Right lobe of liver (tissue), 4 donors: ENCODE measurements at regions not wholly inside any gene's neighbourhood (a gene's known extent, or its start where the extent isn't known, plus 50 kb on each side); places are given as distances from the start of the nearest gene placed in this dataset.

Experiments
- CTCF ChIP-seq, 4 donors: fragments of 200-600 bp in 3 of 4; fragments of 450-650 bp in 1 of 4; IDR thresholded peaks; one replicate each; pipeline versions ENCODE4 v1.5.1 to v1.8.0; 2016 to 2022; ENCODE audit warnings: antibody characterized with exemption in 4 of 4, mild to moderate bottlenecking in 2 of 4
- POLR2A ChIP-seq: fragments of 450-650 bp; IDR thresholded peaks from one replicate; pipeline ENCODE4 v1.6.1; 2017; ENCODE audit warnings: antibody characterized with exemption, mild to moderate bottlenecking
- donor health status: DM: no; HTN: no; CAD: no.
- donor health status: DM: no; HTN: no; CAD: no.
- donor health status: DM: no; HTN: yes; CAD: no.

DNA sequence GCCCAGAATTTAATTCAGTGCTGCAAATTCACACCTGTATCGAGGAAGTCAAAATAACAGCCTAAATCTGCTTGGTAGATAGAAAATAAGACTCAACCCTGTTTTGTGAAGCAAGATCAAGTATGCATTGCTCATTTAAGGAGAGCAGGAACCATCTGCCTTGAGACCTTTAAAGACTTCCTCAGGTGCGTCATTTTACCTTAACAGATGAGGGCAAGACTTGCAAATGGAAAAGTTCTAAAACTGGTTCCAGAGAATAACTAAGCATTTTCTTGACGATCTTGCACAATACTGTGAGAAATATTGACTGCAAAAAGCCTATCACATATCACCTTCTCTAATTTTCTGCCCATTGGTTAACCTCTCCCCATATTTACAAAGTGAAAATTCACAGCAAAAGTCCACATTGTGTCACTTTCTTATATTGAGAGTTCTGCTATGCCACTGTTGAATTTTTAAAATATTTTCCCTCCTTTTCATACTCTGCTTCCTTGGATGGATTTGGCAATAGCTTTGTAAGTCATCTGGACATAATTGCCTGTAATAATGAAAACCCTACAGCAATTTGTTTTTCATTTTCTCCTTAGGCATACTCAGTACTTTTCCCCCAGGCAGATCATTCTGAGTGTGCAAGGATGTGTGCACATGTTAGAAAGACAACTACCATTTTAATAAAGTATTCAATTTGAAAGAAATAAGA, 234.2 kb downstream of the AASDHPPT start:
- TF ChIP-seq CTCF (IDR thresholded peaks at IDR 0.05) (no peak), POLR2A (no peak)
